MM.1S (cell line): ENCODE measurements at regions not wholly inside any gene's neighbourhood (a gene's known extent, or its start where the extent isn't known, plus 50 kb on each side); places are given as distances from the start of the nearest gene placed in this dataset.

Experiments
- DNase-seq: peaks from one replicate; pipeline ENCODE4 v3.0.0-alpha.2; 2015
- H2AFZ ChIP-seq: fragments of 300-600 bp; sonication (generic); 2 replicates; pipeline ENCODE4 v1.6.0; 2016; ENCODE audit warnings: antibody characterized with exemption, low read length
- H3F3A ChIP-seq: fragments of 300-600 bp; sonication (generic); 2 replicates; pipeline ENCODE4 v1.6.1; 2016; ENCODE audit warnings: mild to moderate bottlenecking, antibody characterized with exemption, low read length, moderate library complexity, mixed read lengths; ENCODE audit not compliant: insufficient read depth
- H3K27ac ChIP-seq: fragments of 300-600 bp; sonication (generic); 2 replicates; pipeline ENCODE4 v1.5.1; 2016; ENCODE audit warnings: mild to moderate bottlenecking, low read length
- H3K27me3 ChIP-seq: fragments of 300-600 bp; sonication (generic); replicated peaks from 2 replicates; pipeline ENCODE4 v1.6.0; 2016; ENCODE audit warnings: low read length; ENCODE audit not compliant: insufficient read depth
- H3K36me3 ChIP-seq: fragments of 300-600 bp; sonication (generic); replicated peaks from 2 replicates; pipeline ENCODE4 v1.6.1; 2016; ENCODE audit warnings: mild to moderate bottlenecking, low read length, mixed read lengths; ENCODE audit not compliant: insufficient read depth
- H3K4me1 ChIP-seq: fragments of 300-600 bp; sonication (generic); 2 replicates; pipeline ENCODE4 v1.6.1; 2016; ENCODE audit warnings: low read length, mixed read lengths
- H3K4me2 ChIP-seq: fragments of 300-600 bp; sonication (generic); 2 replicates; pipeline ENCODE4 v1.6.0; 2016; ENCODE audit warnings: low read depth, low read length
- H3K4me3 ChIP-seq: fragments of 300-600 bp; sonication (generic); 2 replicates; pipeline ENCODE4 v1.5.1; 2016; ENCODE audit warnings: low read length, mixed read lengths
- H3K79me2 ChIP-seq: fragments of 300-600 bp; sonication (generic); 2 replicates; pipeline ENCODE4 v1.6.1; 2016; ENCODE audit warnings: mixed run types, low read length, mixed read lengths
- H3K9ac ChIP-seq: fragments of 300-600 bp; sonication (generic); 2 replicates; pipeline ENCODE4 v1.6.1; 2016; ENCODE audit warnings: low read length, mixed read lengths
- H3K9me2 ChIP-seq: fragments of 300-600 bp; sonication (generic); replicated peaks from 2 replicates; pipeline ENCODE4 v1.6.1; 2016; ENCODE audit warnings: mild to moderate bottlenecking, low read length, mixed read lengths; ENCODE audit not compliant: insufficient read depth
- H3K9me3 ChIP-seq: fragments of 300-600 bp; sonication (generic); replicated peaks from 2 replicates; pipeline ENCODE4 v1.6.1; 2016; ENCODE audit warnings: mild to moderate bottlenecking, low read length, mixed read lengths; ENCODE audit not compliant: insufficient read depth
- H4K20me1 ChIP-seq: fragments of 300-600 bp; sonication (generic); 2 replicates; pipeline ENCODE4 v1.6.1; 2016; ENCODE audit warnings: mild to moderate bottlenecking, low read length, moderate library complexity, mixed read lengths; ENCODE audit not compliant: insufficient read depth
- EZH2 ChIP-seq: fragments of 300-600 bp; sonication (generic); optimal IDR thresholded peaks from 2 replicates; pipeline ENCODE3; 2017; ENCODE audit warnings: low read depth, mild to moderate bottlenecking, antibody characterized with exemption, low read length, mixed read lengths
- EZH2phosphoT487 ChIP-seq: fragments of 300-600 bp; sonication (generic); IDR thresholded peaks from 2 replicates; pipeline ENCODE4 v1.6.1; 2018; ENCODE audit warnings: antibody characterized with exemption, low read length
- TF ChIP-seq, protein P1 (sequence below): fragments of 300-600 bp; sonication (generic); IDR thresholded peaks from 2 replicates; pipeline ENCODE4 v1.5.1; 2016; ENCODE audit warnings: antibody characterized with exemption, low read length, mixed read lengths

DNA sequence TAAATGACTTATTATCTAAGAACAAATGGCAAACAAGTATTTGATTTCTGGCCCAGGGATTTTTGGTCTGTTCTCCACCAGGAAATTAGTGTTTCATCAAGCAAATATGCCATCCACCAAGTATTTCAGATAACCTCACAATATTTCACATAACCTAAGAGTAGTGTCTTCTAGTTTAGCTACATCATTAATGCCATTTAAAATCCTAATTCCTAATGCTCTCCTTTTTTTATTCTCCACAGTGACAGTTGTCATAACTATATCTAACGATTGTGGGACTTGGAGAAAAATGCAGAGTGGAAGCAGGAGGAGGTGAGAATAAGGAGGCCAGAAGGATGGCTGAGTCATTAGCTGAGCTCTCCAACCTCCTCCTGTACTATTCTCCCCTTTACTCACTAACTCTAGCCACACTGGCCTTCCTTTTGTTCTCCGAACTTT is 58.5 kb upstream of the CTLA4 start:
- Histone ChIP-seq H3K27ac (no peak overlapping the region), H3F3A (peaks cover 11% of the 10 kb centered on the region), H3K9me2 (no peaks in the 10 kb centered on the region), H3K27me3 (no peaks in the 10 kb centered on the region), H3K4me3 (no peak overlapping the region), H3K4me1 (peaks cover 25% of the 10 kb centered on the region), H4K20me1 (no peaks in the 10 kb centered on the region), H3K9me3 (no peaks in the 10 kb centered on the region), H3K36me3 (no peaks in the 10 kb centered on the region), H2AFZ (no peak overlapping the region), H3K9ac (no peak overlapping the region), H3K4me2 (no peak overlapping the region), H3K79me2 (no peaks in the 10 kb centered on the region)
- DNase-seq, result no peak
- TF ChIP-seq EZH2 (no peak), EZH2phosphoT487 (no peak)
- TF ChIP-seq, protein P1, sequence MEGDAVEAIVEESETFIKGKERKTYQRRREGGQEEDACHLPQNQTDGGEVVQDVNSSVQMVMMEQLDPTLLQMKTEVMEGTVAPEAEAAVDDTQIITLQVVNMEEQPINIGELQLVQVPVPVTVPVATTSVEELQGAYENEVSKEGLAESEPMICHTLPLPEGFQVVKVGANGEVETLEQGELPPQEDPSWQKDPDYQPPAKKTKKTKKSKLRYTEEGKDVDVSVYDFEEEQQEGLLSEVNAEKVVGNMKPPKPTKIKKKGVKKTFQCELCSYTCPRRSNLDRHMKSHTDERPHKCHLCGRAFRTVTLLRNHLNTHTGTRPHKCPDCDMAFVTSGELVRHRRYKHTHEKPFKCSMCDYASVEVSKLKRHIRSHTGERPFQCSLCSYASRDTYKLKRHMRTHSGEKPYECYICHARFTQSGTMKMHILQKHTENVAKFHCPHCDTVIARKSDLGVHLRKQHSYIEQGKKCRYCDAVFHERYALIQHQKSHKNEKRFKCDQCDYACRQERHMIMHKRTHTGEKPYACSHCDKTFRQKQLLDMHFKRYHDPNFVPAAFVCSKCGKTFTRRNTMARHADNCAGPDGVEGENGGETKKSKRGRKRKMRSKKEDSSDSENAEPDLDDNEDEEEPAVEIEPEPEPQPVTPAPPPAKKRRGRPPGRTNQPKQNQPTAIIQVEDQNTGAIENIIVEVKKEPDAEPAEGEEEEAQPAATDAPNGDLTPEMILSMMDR, result no peak

DNA sequence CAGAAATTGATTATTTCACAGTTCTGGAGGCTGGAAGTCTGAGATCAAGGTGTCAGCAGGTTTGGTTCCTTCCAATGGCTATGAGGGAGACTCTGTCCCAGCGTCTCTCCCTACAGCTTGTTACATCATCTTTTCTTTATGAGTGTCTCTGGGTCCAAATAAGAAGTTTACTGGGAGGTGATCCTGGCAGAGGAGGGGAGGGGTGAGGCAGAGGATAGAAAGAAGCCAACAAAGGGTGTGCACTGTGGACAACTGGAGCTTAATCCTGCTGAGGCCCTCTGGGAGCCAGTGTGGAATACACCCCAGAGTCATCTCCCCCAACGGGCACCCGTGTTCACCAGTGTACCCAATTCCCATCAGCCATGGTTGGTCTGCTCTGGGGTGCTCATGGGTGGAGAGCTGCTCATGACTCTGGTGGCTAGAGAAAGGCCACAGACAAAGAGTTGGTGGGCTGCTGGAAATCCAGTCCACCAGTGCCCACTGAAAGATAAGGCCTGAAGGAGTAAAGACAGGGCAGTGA is 57.5 kb upstream of the CTLA4 start:
- H2AFZ ChIP-seq, result no peak overlapping the region

DNA sequence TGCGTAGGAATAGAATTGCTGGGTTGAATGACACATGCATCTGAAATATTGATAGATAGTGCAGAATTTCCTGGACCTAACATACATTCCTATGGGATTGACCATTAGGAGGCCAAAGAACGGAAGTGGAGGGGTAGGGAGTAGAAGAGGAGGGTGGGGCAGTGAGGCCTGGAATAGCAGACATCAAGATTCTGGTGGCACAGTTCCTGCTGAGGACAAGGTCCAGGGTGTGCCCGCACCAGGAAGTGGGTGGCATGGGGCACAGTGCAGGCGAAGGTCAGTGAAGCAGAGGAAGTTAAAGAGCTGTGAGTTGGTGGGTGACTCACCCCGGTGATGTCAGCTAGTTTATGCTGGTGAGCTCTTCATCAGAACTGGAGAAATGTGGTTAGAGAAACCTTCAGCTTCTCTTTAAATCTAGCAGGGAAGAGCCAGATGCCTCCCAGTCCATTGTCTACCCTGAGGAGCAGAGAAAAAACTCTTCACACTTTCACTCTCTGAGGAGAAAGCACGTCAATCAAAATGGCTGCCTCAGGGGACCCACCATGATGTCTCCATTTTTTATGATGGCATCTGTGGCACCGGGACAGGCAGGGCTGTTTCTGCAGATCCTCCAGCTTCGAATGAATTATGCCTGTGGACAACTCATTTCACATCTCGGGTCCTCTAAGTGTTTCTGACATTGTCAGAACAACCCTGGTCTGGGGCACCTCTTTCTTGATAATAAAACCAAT is 55.9 kb upstream of the CTLA4 start:
- Histone ChIP-seq H3K9ac (no peak overlapping the region), H3K9me3 (no peaks in the 10 kb centered on the region), H3K27me3 (no peaks in the 10 kb centered on the region), H3K4me2 (0 out of 2 replicates have a peak overlapping the region, but pooled peaks have one; percentile 0), H2AFZ (no peak overlapping the region), H3K79me2 (no peaks in the 10 kb centered on the region), H3K4me3 (no peak overlapping the region), H3F3A (peaks cover 6% of the 10 kb centered on the region; the same call in 1 of the 2 replicates), H3K4me1 (peaks cover 33% of the 10 kb centered on the region), H3K9me2 (no peaks in the 10 kb centered on the region), H4K20me1 (no peaks in the 10 kb centered on the region), H3K36me3 (no peaks in the 10 kb centered on the region), H3K27ac (peak overlapping the region; percentile 5; the same call in 1 of the 2 replicates)
- DNase-seq, result peak; percentile 62
- TF ChIP-seq, protein P1, result no peak
- no peak for TF ChIP-seq EZH2
- TF ChIP-seq EZH2phosphoT487, result no peak

More for the DNA sequence above, 57.5 kb upstream of the CTLA4 start:
- peaks cover 6% of the 10 kb centered on the region; the same call in 1 of the 2 replicates for H3F3A ChIP-seq
- no peaks in the 10 kb centered on the region for H3K27me3 ChIP-seq
- H3K4me3 ChIP-seq, result no peak overlapping the region
- H3K9me2 ChIP-seq, result no peaks in the 10 kb centered on the region
- TF ChIP-seq, protein P1, result no peak
- no peak for TF ChIP-seq EZH2phosphoT487
- H3K4me2 ChIP-seq, result no peak overlapping the region
- H3K36me3 ChIP-seq, result no peaks in the 10 kb centered on the region
- no peak overlapping the region for H3K9ac ChIP-seq
- H3K9me3 ChIP-seq, result no peaks in the 10 kb centered on the region
- no peak for DNase-seq
- peaks cover 19% of the 10 kb centered on the region for H3K4me1 ChIP-seq
- H3K27ac ChIP-seq, result no peak overlapping the region
- no peaks in the 10 kb centered on the region for H3K79me2 ChIP-seq
- no peaks in the 10 kb centered on the region for H4K20me1 ChIP-seq
